NCI-H1092 (cell line): ENCODE measurements at regions not wholly inside any gene's neighbourhood (a gene's known extent, or its start where the extent isn't known, plus 50 kb on each side); places are given as distances from the start of the nearest gene placed in this dataset.
"Not testable (repeated sequence)": the region's sequence is repeated elsewhere in the genome, so short reads cannot be mapped to it uniquely, and the experiment has no call there.

Source experiments
- DNase-seq: peaks from one replicate; lab custom pipeline; 2025; lab: John Stamatoyannopoulos, UW

DNA sequence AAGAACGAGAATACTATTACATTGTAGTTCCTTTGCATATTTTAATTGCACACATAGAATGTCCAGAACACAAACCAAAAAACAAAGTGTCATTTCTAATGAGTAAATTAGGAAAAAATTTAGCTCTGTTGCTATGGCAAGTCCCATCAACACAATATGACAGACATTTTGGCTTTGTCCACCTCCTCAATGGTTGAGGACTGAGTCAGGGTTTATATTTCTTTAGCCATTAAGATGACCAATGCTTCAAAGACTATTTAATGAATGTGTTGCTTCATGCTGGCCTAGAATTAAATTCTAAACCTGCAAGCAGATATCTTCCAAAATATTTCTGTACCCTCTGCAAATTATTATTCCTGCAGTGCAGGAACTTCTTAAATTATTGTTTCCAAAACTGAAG is 719.2 kb downstream of the NTRK3 start:
- no peak for DNase-seq

DNA sequence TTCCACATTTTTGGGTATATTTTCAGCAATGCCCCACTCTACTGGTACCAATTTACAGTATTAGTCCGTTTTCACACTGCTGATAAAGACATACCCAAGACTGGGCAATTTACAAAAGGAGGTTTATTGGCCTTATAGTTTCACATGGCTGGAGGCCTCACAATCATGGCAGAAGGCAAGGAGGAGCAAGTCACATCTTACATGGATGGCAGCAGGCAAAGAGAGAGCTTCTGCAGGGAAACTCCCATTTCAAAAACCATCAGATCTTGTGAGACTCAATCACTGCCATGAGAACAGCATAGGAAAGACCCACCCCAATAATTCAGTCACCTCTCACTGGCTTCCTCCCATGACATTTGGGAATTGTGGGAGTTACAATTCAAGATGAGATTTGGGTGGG is 722.9 kb downstream of the NTRK3 start:
- DNase-seq, result not testable (repeated sequence)

DNA sequence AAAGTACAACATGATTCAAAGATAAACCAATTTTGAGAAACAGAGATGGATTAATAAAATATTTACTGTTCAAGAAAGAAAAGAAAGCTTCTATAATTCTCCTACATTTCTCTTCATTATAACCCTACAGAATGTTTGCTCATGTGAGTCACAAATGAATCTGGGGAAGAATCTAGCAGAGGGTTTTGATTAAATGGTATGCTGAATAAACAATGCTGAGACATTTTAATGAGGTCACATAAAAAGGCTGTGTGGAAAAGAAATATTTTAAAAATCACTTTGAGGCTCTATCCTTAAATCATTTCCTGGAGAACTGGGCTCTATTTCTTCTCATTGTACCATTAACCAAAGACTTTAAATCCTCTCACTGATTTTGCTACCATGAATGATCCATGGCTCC is 727.7 kb downstream of the NTRK3 start:
- DNase-seq, result no peak

DNA sequence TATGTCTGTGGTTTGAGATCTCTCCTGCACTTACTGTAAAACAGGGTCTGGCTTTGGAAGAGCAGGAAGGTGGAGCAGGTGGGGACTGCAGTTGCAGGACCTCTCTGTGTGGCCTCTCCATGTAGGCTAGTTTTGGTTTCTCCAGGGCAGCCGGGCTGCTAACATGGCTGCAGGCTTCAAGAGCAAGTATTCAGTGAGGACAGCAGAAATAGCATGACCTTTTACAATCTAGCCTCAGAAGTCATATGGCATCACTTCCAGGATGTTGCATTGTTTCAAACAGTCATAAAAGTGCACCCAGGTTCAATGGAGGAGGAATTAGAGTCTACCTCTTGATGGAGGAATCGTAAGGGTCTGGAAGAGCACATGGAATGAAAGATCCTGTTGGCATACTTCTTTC is 728.7 kb downstream of the NTRK3 start:
- DNase-seq, result no peak

DNA sequence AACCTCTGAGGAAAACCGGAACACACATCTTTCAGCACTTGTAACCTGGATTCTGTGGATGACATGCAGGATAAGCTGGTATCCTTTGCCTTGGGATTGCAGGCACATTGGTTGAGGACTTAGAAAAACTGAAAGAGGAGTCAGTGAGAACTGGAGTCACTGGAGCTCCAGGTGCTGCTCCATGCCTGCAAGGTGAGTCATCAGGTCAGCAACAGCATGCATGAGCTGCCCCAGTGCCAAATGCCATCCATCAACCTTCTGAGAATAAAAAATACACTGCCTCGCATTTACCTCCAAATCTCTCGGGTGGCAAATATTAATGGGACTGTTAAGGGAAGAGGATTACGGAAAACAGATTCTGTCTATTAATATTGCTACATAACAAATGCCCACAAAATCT is 729.1 kb downstream of the NTRK3 start:
- no peak for DNase-seq

DNA sequence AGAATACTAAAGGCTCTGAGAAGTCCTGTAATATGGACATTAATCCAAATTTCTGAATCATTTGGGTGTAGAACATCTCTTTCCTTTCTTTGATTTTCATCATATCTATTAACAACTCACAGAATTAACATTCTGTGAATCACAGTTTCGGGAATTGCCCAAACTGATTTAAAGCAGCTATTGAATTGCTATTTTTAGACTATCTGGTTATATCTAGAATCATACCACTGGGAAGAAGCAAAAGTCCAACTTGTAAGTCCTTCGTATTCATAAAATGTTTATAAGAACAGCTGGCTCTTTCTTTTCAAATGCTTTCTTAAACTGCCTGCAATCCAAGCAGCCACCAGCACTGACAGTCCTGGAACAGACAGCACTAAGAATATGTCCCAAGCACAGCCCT is 733.0 kb downstream of the NTRK3 start:
- DNase-seq, result no peak

DNA sequence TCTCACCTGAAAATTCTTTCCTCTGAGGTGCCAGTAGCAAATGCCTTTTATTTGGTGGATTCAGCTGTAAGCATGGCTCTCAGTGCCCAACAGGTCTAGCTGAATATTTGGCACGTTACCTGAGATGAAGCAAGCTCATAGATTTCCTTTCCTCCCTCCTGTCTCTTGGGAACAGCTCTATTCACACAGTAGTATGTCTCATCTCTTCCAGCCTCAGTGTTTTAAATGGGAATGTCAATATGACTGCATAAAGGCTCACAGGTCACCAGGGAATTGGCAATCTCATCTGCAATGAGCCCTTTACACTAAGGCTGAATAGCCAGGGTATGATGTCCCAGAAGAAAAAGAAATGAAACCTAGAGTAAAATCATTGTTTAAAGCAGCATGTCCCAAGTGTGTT is 733.5 kb downstream of the NTRK3 start:
- no peak for DNase-seq

DNA sequence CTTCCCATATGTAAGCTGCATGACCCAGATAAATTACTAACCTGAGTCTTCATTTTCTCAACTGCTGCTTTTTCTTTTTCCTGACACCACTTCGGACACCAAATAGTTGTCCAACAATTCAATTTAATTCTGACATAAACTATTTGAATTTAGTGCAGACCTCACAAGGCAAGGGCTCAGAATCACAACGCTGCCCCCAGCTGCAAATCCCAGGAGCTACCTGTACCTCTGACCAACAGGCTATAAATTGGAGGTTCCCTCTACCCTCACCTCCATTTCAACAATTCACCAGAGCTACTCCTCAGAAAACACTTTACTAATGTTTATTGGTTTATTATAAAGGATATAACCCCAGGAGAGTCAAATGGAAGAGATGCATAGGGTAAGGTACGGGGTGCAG is 737.6 kb downstream of the NTRK3 start:
- no peak for DNase-seq

DNA sequence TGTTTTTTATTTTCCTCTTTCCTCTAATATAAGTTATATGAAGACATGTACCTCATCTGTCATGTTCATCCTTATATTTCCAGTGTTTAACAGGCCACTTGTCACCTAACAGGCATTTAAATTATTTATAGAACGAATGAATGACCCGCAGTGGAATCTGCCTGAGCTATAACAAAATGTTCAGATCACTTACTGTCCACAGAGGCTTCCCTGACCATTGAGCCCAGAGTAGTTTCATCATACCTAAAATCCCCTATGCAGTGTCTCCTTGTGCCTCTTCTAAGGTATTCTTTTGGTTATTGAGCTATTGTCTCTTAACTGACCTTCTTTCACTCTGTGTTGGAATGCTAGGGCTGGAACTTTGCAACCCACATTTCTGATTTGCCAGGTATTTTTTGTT is 748.5 kb downstream of the NTRK3 start:
- no peak for DNase-seq

DNA sequence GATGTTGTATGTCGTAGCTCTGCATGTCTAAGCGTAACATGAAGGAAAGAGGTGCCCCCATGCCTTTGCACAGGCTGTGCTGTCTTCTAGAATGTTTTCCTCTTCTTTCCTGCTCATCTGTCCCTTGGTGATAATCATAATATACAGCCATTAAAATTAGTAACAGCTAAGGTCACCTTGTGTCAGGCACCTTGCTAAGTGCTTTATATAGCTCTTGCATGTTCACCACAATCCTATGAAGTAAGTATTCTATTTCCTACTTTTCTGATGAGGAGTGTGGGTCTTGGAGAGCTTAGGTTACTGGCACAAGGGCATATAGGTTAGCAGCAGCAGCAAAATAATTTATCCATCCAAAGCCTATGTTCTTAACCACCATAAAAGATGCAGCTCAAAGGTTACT is 754.4 kb downstream of the NTRK3 start:
- DNase-seq, result no peak

DNA sequence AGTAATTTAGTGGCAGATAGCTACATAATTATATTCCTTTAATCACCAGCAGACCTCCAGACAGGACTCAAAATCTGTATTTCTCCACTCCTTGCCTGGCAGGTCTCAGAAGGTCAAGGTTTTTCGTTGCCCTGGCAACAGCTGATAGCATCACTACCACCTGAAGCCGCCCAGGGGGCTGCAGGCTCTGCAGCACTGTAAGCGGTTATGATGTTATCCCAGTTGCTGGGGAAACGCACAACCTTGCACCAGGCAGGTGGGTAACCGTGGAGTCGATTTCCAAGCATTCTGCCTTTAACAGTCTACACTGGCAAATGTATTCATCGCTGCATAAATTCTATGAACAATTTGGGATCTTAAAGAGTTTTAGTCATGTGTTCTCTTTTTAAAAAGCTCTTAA is 756.3 kb downstream of the NTRK3 start:
- DNase-seq, result peak; percentile 1

DNA sequence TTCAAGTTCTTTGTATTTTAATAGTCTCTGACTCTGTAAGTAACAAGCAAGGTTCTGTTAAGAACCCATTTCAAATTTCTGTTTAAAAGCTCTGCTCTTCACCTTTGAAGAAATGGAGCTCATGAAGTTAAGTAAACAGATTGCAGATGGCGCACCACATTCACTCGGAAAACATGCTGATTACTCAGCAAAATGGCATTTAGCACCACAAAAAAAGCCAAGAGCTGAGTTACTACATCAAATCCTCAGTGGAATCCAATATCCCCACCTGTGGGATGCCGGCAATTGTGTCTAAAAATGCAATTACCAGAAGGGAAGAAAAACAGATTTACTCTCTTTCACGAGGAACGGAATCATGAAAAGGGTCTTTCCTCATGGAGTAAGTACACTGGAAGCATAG is 758.0 kb downstream of the NTRK3 start:
- DNase-seq, result no peak

DNA sequence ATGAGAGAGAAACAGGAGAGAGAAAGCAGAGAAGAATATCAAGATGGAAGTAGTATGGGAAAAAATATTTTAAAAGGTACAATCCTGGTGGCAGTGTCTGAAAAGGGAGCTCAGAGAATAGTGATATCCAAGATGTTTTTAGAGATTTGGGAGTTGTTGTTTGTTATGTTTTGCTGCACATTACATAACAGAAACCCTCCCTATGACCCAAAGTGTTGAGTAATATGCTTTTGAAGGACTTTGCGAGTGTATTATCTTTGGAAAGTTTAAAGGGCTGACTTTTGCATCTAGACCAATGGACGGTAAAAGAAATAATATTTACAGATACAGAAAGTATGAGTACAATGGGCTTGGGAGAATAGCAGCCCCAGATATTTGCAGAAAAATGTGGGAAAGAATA is 759.7 kb downstream of the NTRK3 start:
- DNase-seq, result no peak

DNA sequence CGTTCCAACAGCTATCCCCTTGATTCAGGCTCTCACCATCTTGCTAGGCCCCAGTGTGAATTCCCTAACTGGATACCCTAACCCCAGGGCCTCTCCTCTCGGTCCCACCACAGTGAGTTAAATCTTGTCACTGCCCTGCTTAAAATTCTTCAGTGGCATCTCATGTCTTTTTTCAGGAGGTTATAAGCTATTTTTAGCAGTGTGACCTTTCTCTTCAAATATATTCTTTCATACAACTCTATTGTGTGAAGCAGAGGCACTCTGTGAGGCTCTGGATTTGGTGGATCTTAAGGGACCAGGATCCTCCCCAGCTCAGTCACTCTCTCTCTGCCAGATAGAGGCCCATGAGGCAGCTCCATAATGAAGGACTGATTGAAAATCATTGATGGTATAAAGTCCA is 760.4 kb downstream of the NTRK3 start:
- DNase-seq, result no peak

DNA sequence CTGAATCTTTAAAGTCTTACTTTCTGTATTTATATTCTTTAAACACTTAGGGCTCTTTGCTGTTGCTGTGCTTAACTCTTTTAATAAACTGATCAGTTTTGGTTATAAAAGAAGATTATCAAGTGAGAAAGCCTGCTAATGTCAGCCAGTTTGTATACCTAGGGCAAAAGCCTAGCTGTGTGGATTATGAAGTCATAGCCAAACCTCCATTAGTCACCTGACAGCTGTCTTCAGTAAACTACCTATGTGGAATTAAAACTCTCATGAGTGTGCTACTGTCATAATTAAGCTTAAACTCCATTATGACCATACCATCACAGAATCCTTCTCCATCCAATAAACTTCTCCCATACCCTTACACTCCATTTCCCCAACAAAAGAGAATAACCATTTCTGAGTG is 762.7 kb downstream of the NTRK3 start:
- no peak for DNase-seq

DNA sequence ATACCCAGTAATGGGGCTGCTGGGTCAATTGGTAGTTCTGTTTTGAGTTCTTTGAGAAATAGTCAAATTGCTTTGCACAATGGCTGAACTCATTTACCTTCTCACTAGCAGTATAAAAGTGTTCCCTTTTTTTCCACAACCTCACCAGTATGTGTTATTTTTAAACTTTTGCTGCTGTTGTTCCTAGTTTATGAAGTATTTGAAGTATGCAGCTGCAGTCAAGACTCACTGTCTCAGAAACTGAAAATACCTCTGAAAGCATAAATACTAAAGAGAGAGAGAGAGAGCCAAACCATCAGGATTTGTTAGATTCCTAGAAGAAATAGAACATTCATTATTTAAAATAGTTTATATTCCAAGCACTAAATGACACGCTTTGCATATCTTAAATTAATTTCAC is 764.2 kb downstream of the NTRK3 start:
- no peak for DNase-seq

DNA sequence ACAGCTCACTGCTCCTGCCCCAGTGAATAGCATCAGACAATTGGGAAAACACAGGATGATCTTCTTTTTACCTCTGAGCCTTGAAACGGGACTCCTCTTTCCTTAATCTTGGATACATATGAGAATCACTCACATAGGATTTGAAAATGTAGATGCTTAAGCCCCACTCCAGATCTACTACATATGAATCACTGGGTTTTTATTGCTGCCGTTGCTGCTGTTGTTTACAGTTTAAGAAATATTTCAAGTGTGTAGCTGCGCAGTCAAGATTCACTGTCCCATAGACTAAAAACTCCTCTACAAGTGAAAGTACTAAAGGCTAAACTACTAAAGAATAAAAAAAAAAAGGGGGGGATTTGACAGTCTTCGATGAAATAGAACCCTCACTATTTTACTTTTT is 765.9 kb downstream of the NTRK3 start:
- DNase-seq, result no peak

DNA sequence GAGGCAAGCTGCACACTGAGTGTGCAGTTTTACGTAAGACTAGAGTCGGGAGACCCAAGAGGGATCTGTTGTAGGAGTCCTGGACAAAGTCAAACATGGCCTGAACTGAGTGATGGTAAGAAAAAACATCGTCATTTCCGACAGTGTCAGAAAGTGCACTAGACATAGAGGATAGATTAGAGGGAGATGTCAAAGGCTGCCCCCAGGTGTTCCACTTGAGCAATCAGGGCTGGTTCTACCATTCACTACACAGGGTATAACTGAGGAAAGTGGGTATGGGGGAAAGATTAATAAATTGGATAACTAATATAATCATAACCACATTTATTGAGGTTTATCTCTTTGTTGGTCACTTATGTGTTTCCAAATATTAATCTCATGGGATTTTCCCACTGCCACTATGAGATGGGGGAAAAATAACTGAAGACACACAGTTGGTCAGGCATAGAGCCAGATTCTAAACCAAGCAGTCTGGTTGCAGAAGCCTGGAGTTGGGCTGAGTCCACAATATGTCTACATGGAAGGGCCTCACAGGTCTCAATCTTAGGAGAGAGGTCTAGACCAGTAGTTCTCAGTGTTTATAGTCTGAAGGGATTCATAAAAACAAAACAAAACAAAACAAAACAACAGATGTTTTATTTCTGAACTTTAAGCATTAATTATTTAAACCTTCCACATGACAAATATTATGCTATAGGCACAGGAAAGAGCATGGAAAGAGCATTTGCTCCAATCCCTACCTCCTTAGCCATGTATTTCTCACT is 766.5 kb downstream of the NTRK3 start:
- DNase-seq, result no peak

DNA sequence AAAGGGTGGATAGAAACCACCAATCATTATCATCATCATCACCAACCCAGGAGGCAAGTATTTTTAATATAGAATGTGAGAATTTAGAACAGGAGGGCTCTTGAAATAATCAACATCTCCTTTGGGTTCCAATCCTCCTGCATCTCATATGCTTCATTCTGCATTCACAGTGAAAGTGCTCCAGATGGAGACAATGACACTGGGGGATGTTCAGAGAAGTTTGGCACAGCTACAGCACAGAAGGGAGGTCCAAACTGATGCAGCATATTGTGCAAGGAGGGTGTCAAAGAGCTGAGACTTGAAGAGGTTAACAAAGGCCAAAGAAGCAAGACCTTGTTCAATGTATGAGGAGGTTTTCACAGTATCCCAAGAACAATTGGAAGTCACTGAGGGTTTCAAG is 767.1 kb downstream of the NTRK3 start:
- no peak for DNase-seq

DNA sequence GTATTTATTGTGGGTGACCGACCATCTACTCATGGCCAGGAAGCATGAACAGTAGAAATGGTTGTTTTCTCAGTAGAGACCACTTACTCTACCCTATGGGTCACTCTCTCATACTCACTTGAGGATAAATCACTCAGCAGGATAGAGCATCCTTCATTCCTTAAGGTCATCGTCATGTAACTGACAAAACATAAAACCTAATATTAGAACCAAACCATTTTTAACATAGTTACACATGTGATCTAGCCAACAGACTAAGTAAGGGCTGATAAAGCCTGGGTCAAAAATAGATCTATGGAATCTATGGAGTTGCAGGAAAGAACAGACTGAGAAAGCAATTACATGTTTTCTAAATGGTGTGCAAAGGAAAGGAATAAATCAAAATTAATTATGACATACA is 769.1 kb downstream of the NTRK3 start:
- no peak for DNase-seq

DNA sequence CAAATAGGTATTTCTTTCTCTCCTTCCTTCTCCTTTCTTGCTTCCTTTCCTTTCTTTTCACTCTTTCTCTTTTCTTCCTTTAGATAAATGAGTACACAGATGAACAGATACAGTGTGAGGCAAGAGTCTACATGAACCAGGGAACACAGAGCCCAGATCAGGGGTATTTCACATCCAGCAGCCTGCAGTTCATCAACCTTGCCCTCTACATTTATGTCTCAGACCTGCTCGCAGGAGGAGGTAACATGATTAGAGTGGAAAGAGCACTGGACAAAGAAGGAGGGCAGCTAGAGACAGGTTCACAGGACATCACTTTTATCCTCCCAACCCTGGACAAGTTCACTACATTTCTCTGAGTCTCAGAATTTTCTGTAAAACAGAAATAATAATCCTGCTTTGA is 773.1 kb downstream of the NTRK3 start:
- no peak for DNase-seq

DNA sequence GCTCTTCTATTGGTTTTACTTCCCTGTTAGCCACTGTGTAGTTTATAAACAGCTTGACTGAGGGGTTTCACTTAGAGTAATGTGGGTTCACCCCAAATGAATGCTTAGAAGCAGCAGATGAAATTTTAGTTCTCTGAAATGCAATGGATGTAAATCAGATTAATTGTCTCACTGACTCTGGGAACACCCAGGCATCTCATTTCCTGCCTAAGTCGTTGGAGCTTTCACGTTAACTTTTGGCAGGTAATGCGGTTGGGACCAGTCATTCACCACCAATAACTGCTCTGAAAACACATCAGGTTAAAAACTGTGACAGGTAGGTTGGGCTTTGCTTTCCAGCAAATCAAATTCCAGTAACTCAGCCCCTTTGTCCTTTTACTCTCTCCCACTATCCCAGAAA is 775.4 kb downstream of the NTRK3 start:
- DNase-seq, result no peak

DNA sequence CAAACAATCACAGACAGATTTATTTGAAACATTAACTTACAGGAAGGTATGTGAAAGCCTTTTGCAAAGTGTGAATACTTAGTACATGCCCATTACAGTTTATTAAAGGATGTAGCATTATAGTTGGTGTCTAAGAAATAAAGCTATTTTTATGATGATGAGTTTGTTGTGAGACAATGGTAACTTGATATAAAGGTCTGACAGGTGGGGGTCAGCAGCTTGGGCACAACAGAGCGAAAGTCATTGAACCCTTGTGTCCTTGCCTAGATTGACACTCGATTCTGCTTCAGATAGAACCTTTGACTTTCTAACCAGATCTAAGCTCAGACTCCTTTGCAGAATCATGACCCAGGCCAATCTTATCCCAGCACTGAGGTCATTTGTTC is 777.9 kb downstream of the NTRK3 start:
- DNase-seq, result no peak
